Transverse colon (tissue), 4 donors: ENCODE measurements at regions not wholly inside any gene's neighbourhood (a gene's known extent, or its start where the extent isn't known, plus 50 kb on each side); places are given as distances from the start of the nearest gene placed in this dataset.

Experiments used
- DNase-seq: peaks from one replicate; pipeline ENCODE4 v3.0.0-alpha.2; 2019
- H3K27ac ChIP-seq, 4 donors: fragments of 200-600 bp; sonication (generic); 2 replicates each; pipeline ENCODE4 v1.5.1; 2016 to 2018; ENCODE audit warnings: inconsistent platforms in 4 of 4
- H3K27me3 ChIP-seq: fragments of 200-600 bp; sonication (generic); 2 replicates; pipeline ENCODE4 v1.5.1; 2017; ENCODE audit warnings: inconsistent platforms
- H3K36me3 ChIP-seq, 4 donors: fragments of 200-600 bp; sonication (generic); 2 replicates each; pipeline ENCODE4 v1.5.1; 2017 to 2019; ENCODE audit warnings: inconsistent platforms in 4 of 4
- H3K4me1 ChIP-seq, 4 donors: fragments of 200-600 bp; sonication (generic); 2 replicates each; pipeline ENCODE4 v1.5.1; 2017 to 2020; ENCODE audit warnings: inconsistent platforms in 4 of 4
- H3K4me3 ChIP-seq, 4 donors: fragments of 200-600 bp; sonication (generic); 1 replicate in 1 of 4; 2 replicates in 3 of 4; pipeline versions ENCODE4 v1.5.1 to v1.6.1; 2017 to 2019; ENCODE audit warnings: inconsistent platforms in 4 of 4
- H3K9me3 ChIP-seq, 2 donors: fragments of 200-600 bp; sonication (generic); 2 replicates each; pipeline ENCODE4 v1.5.1; 2017 to 2019; ENCODE audit warnings: inconsistent platforms in 2 of 2
- CTCF ChIP-seq, 5 experiments: fragments of 200-600 bp in 3 of 5; fragments of 450-650 bp in 2 of 5; sonication (generic) in 3 of 5; IDR thresholded peaks; 1 replicate in 2 of 5; 2 replicates in 3 of 5; pipeline ENCODE4 v1.5.1; 2016 to 2017; ENCODE audit warnings: antibody characterized with exemption in 5 of 5, inconsistent platforms in 3 of 5, mild to moderate bottlenecking in 2 of 5, moderate library complexity in 1 of 5
- EP300 ChIP-seq: sonication (generic); formaldehyde crosslinking; IDR thresholded peaks from one replicate; pipeline ENCODE4 v1.6.1; 2017; ENCODE audit warnings: antibody characterized with exemption, low read depth
- POLR2A ChIP-seq: fragments of 450-650 bp; IDR thresholded peaks from one replicate; pipeline ENCODE4 v1.6.1; 2016; ENCODE audit warnings: antibody characterized with exemption, mild to moderate bottlenecking, moderate library complexity
- POLR2AphosphoS5 ChIP-seq, 3 donors: sonication (generic); formaldehyde crosslinking; IDR thresholded peaks; one replicate each; pipeline ENCODE4 v1.6.1; 2016; ENCODE audit warnings: antibody characterized with exemption in 3 of 3
- WGBS, 2 donors: methylation state at CpG; one replicate each; pipeline ENCODE4 v1.1.5; 2018; ENCODE audit warnings: low coverage in 1 of 2; 5-methylcytosine and 5-hydroxymethylcytosine counted together
- in situ Hi-C, 4 donors: fragments of 200-750 bp; cut with MboI; loops; one replicate each; pipeline versions ENCODE4 v1.15.0 to v1.15.1; 2017; ENCODE audit warnings: low sequenced_read_pairs in 3 of 4, low pct_ligation_motif_present in 1 of 4, low pct_unique_long_range_greater_than_20kb in 1 of 4
- intact Hi-C: fragments of 100-400 bp; cut with DNase I; formaldehyde crosslinking; loops from one replicate; pipeline ENCODE4 v1.15.1; 2023; ENCODE audit warnings: low total_unique reads

- no peaks in the 10 kb centered on the region for H3K27me3 ChIP-seq
- no peak overlapping the region for H3K27ac ChIP-seq
- DNase-seq = no peak
- no peaks in the 10 kb centered on the region for H3K4me1 ChIP-seq
- no peak overlapping the region for H3K4me3 ChIP-seq
- H3K9me3 ChIP-seq = no peaks in the 10 kb centered on the region
- no peaks in the 10 kb centered on the region for H3K36me3 ChIP-seq
- WGBS, 2 donors = 66 to 68% methylated on average over 2 to 5 of the region's 5 CpGs
- in situ Hi-C loops (no loop called here), intact Hi-C loops (no loop called here)
- TF ChIP-seq CTCF (IDR thresholded peaks at IDR 0.05) (no peak), EP300 (no peak), POLR2A (no peak), POLR2AphosphoS5 (IDR thresholded peaks at IDR 0.05) (no peak)
These were observed 115.6 kb upstream of the ST6GAL2 start for GRCh38 chr2:107001551-107001950.

GRCh38 chr2:107001964-107002696, 116.2 kb upstream of the ST6GAL2 start:
- no peaks in the 10 kb centered on the region for H3K36me3 ChIP-seq
- H3K27me3 ChIP-seq = no peaks in the 10 kb centered on the region
- H3K27ac ChIP-seq = no peak overlapping the region
- intact Hi-C loops = no loop called here
- WGBS, 2 donors = 70 to 86% methylated on average over 3 to 4 of the region's 4 CpGs
- H3K4me3 ChIP-seq = no peak overlapping the region
- in situ Hi-C loops = no loop called here
- no peaks in the 10 kb centered on the region for H3K9me3 ChIP-seq
- TF ChIP-seq CTCF (IDR thresholded peaks at IDR 0.05) (no peak), POLR2A (no peak), POLR2AphosphoS5 (IDR thresholded peaks at IDR 0.05) (no peak), EP300 (no peak)
- no peaks in the 10 kb centered on the region for H3K4me1 ChIP-seq
- DNase-seq = no peak

- Histone ChIP-seq H3K4me3 (no peak overlapping the region), H3K27me3 (no peaks in the 10 kb centered on the region), H3K36me3 (no peaks in the 10 kb centered on the region), H3K9me3 (no peaks in the 10 kb centered on the region), H3K27ac (no peak overlapping the region), H3K4me1 (no peaks in the 10 kb centered on the region)
- no peak for DNase-seq
- no peak for TF ChIP-seq POLR2A
- no peak for TF ChIP-seq EP300
- TF ChIP-seq CTCF (IDR thresholded peaks at IDR 0.05) = no peak
- TF ChIP-seq POLR2AphosphoS5 (IDR thresholded peaks at IDR 0.05) = no peak
- intact Hi-C loops (no loop called here), in situ Hi-C loops (no loop called here)
- 59 to 63% methylated on average over 1 of the region's 1 CpG for WGBS, 2 donors
These were observed 116.8 kb upstream of the ST6GAL2 start for GRCh38 chr2:107002735-107003134.

GRCh38 chr2:107005853-107006252, 119.9 kb upstream of the ST6GAL2 start:
- Histone ChIP-seq H3K27me3 (no peaks in the 10 kb centered on the region), H3K36me3 (no peaks in the 10 kb centered on the region), H3K27ac (no peak overlapping the region), H3K4me3 (no peak overlapping the region), H3K9me3 (no peaks in the 10 kb centered on the region), H3K4me1 (no peaks in the 10 kb centered on the region)
- intact Hi-C loops (no loop called here), in situ Hi-C loops (no loop called here)
- DNase-seq = no peak
- TF ChIP-seq CTCF (IDR thresholded peaks at IDR 0.05) = no peak
- TF ChIP-seq EP300 = no peak
- no peak for TF ChIP-seq POLR2A
- TF ChIP-seq POLR2AphosphoS5 (IDR thresholded peaks at IDR 0.05) = no peak
- WGBS, 2 donors = 71 to 77% methylated on average over 6 of the region's 6 CpGs
